GM12872 (cell line): ENCODE measurements at regions not wholly inside any gene's neighbourhood (a gene's known extent, or its start where the extent isn't known, plus 50 kb on each side); places are given as distances from the start of the nearest gene placed in this dataset.

Source experiments
- TF ChIP-seq, protein P1 (sequence below): IDR thresholded peaks from 3 replicates; pipeline ENCODE4 v1.5.1; 2011; ENCODE audit warnings: low read depth, mild to moderate bottlenecking, low read length, moderate library complexity; ENCODE audit not compliant: insufficient read depth

DNA sequence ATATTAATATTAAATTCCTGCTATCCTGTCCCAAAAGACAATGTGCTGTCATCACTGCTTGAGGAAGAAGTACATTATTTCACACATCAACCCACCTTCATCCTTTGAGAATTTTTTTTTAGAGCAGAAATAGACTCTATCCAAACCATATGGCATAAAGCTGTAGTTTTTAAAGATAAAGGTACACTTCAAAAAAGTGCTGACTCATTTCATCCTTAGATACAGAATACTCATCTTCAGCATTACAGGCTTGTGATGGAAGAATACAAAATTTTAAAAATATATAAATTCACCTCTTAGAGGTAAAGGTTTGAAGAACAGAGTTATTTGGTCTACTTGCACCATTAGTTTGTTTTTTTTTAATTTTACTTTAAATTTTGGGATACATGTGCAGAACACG lies 126.7 kb upstream of the ERG start:
- TF ChIP-seq, protein P1, sequence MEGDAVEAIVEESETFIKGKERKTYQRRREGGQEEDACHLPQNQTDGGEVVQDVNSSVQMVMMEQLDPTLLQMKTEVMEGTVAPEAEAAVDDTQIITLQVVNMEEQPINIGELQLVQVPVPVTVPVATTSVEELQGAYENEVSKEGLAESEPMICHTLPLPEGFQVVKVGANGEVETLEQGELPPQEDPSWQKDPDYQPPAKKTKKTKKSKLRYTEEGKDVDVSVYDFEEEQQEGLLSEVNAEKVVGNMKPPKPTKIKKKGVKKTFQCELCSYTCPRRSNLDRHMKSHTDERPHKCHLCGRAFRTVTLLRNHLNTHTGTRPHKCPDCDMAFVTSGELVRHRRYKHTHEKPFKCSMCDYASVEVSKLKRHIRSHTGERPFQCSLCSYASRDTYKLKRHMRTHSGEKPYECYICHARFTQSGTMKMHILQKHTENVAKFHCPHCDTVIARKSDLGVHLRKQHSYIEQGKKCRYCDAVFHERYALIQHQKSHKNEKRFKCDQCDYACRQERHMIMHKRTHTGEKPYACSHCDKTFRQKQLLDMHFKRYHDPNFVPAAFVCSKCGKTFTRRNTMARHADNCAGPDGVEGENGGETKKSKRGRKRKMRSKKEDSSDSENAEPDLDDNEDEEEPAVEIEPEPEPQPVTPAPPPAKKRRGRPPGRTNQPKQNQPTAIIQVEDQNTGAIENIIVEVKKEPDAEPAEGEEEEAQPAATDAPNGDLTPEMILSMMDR = no peak

DNA sequence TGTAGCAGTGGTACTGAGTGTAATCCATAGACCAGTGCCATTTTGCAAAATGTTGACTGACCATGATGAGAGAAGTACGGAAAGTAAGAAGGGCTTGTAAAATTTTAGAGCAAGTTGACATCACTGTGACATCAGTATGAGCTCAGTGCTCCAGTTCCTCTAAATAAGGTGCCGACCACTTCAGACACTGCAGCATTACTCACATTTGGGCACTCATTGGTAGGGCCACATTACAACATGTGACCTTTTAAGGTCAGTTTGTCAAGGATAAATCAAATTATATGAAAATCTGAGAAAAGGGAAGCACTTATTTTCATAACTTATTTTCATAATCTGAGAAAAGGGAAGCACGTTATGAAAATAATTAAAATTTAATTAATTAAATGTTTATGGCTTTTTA lies 128.0 kb upstream of the ERG start:
- TF ChIP-seq, protein P1 = no peak

- TF ChIP-seq, protein P1 = 0 out of 3 replicates have a peak, but pooled peaks have one; percentile 5
These were observed 130.1 kb upstream of the ERG start for GRCh38 chr21:38628349-38628748.

- TF ChIP-seq, protein P1 = no peak
These were observed 132.9 kb upstream of the ERG start for GRCh38 chr21:38631206-38631605.

DNA sequence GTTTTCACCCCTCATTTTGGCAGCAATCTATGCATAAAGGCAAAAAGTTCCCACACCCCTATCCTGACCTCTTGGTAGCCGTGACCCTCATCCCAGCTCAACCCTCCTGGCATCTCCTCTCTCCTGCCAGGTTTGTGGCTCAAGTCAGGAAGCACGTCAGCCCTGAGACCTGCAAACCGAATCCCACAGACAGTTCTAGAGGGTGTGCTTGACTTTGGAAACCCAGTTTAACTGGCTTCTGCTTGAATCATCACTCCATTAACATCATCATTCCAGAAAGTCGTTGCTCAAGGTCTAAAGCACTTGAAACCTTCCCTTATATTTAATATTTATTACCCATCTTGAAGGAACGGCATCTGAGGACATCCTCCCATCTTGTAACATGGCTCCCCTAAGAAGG lies 133.4 kb upstream of the ERG start:
- TF ChIP-seq, protein P1 = no peak

GRCh38 chr21:38637161-38637560 lies 138.9 kb upstream of the ERG start:
- TF ChIP-seq, protein P1 = no peak

- TF ChIP-seq, protein P1 = no peak
These were observed 141.5 kb upstream of the ERG start for GRCh38 chr21:38639571-38640354.
